Common myeloid progenitor, CD34-positive (primary cell): ENCODE measurements at regions not wholly inside any gene's neighbourhood (a gene's known extent, or its start where the extent isn't known, plus 50 kb on each side); places are given as distances from the start of the nearest gene placed in this dataset.

ENCODE experiments used
- CTCF ChIA-PET: fragments of 350-600 bp; sonication (Branson Sonifier 250); formaldehyde crosslinking; loops from one replicate; lab custom pipeline; 2021; ENCODE audit warnings: antibody characterized with exemption; lab: Charles Lee
- POLR2A ChIA-PET: fragments of 350-600 bp; sonication (Branson Sonifier 250); formaldehyde crosslinking; loops from one replicate; lab custom pipeline; 2021; ENCODE audit warnings: antibody characterized with exemption; lab: Charles Lee
- DNase-seq, 3 donors: peaks; one replicate each; pipeline versions ENCODE4 v3.0.0 to v3.0.0-alpha.2; 2013
- H3K27ac ChIP-seq, 2 experiments: 1 replicate in 1 of 2; 2 replicates in 1 of 2; pipeline ENCODE4 v1.7.0; 2013; ENCODE audit warnings: inconsistent platforms in 2 of 2, low read length in 2 of 2, mild to moderate bottlenecking in 2 of 2, low read depth in 1 of 2, moderate library complexity in 1 of 2; ENCODE audit not compliant: severe bottlenecking in 2 of 2, insufficient read depth in 1 of 2, poor library complexity in 1 of 2
- H3K27me3 ChIP-seq, 5 experiments: replicated peaks in 2 of 5; 1 replicate in 3 of 5; 2 replicates in 2 of 5; pipeline versions ENCODE4 v1.6.1 to v1.7.0; 2013; ENCODE audit warnings: low read length in 4 of 5, mild to moderate bottlenecking in 2 of 5, moderate library complexity in 2 of 5, inconsistent platforms in 1 of 5; ENCODE audit not compliant: insufficient read depth in 5 of 5, control insufficient read depth in 4 of 5
- H3K36me3 ChIP-seq, 4 experiments: 1 replicate in 2 of 4; 2 replicates in 2 of 4; pipeline versions ENCODE4 v1.6.1 to v1.7.0; 2013; ENCODE audit warnings: low read length in 3 of 4, control low read depth in 1 of 4, mild to moderate bottlenecking in 1 of 4; ENCODE audit not compliant: control insufficient read depth in 4 of 4, insufficient read depth in 4 of 4
- H3K4me1 ChIP-seq, 4 experiments: 1 replicate in 3 of 4; 2 replicates in 1 of 4; pipeline versions ENCODE4 v1.6.1 to v1.7.1; 2013; ENCODE audit warnings: low read length in 3 of 4, mild to moderate bottlenecking in 3 of 4, control low read depth in 1 of 4, inconsistent platforms in 1 of 4, moderate library complexity in 1 of 4; ENCODE audit not compliant: control insufficient read depth in 4 of 4, insufficient read depth in 4 of 4; ENCODE audit errors: control extremely low read depth in 1 of 4
- H3K4me3 ChIP-seq, 7 experiments: 1 replicate in 4 of 7; 2 replicates in 3 of 7; pipeline versions ENCODE4 v1.5.1 to v1.7.0; 2013; ENCODE audit warnings: mild to moderate bottlenecking in 7 of 7, low read length in 6 of 7, moderate library complexity in 6 of 7, inconsistent platforms in 2 of 7, low read depth in 2 of 7, control low read depth in 1 of 7; ENCODE audit not compliant: insufficient read depth in 4 of 7, control insufficient read depth in 1 of 7; ENCODE audit errors: extremely low read depth in 1 of 7
- H3K9me3 ChIP-seq, 5 experiments: 1 replicate in 4 of 5; 2 replicates in 1 of 5; pipeline versions ENCODE4 v1.6.1 to v1.7.1; 2013; ENCODE audit warnings: low read length in 4 of 5, mild to moderate bottlenecking in 2 of 5, inconsistent platforms in 1 of 5, low read depth in 1 of 5, moderate library complexity in 1 of 5; ENCODE audit not compliant: control insufficient read depth in 4 of 5, insufficient read depth in 2 of 5; ENCODE audit errors: control extremely low read depth in 1 of 5
- WGBS: methylation state at CpG from one replicate; pipeline ENCODE4 v1.1.5; 2013; ENCODE audit not compliant: insufficient coverage; 5-methylcytosine and 5-hydroxymethylcytosine counted together

GRCh38 chr12:113640837-113641236 is 169.2 kb upstream of the LHX5 start:
- Histone ChIP-seq H3K27me3 (peaks cover 0 to 78% (median 9%) of the 10 kb centered on the region in 5 experiments), H3K36me3 (no peaks in the 10 kb centered on the region), H3K4me1 (no peaks in the 10 kb centered on the region), H3K9me3 (no peaks in the 10 kb centered on the region), H3K4me3 (no peak overlapping the region), H3K27ac (no peak overlapping the region)
- DNase-seq = no peak
- POLR2A ChIA-PET = no interaction called here
- WGBS = 78% methylated on average over 3 of the region's 5 CpGs
- CTCF ChIA-PET = no interaction called here

DNA sequence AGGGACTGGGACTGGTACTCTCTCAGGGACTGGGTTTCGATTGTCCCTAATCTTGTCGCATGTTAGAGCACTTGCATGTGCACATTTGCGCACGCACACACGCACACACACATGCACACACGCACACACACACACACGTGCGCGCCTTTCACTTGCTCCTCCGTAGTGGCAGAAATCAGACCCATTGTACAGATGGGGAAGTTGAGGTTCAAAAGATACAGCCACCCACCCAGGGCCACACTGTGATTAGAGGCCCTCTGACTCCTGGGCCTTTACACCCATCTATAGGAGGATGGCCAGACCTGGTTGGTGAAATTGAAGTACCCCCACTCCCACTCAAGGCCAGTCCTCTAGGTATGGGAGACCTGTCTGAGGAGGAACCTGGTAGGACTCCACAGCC is 167.8 kb upstream of the LHX5 start:
- WGBS = 100% methylated on average over 6 of the region's 10 CpGs
- no peak overlapping the region for H3K27ac ChIP-seq
- no peaks in the 10 kb centered on the region for H3K4me1 ChIP-seq
- H3K4me3 ChIP-seq = no peak overlapping the region
- ChIA-PET CTCF (no interaction called here), POLR2A (no interaction called here)
- no peaks in the 10 kb centered on the region for H3K36me3 ChIP-seq
- peaks cover 0 to 79% (median 9%) of the 10 kb centered on the region in 5 experiments for H3K27me3 ChIP-seq
- no peak for DNase-seq
- no peaks in the 10 kb centered on the region for H3K9me3 ChIP-seq

GRCh38 chr12:113638460-113638775 is 166.7 kb upstream of the LHX5 start:
- Histone ChIP-seq H3K27me3 (peaks cover 4 to 78% (median 9%) of the 10 kb centered on the region in 5 experiments), H3K36me3 (no peaks in the 10 kb centered on the region), H3K9me3 (no peaks in the 10 kb centered on the region), H3K27ac (no peak overlapping the region), H3K4me1 (no peaks in the 10 kb centered on the region), H3K4me3 (no peak overlapping the region)
- ChIA-PET POLR2A (no interaction called here), CTCF (no interaction called here)
- DNase-seq = no peak
- WGBS = 28% methylated on average over 8 of the region's 11 CpGs

DNA sequence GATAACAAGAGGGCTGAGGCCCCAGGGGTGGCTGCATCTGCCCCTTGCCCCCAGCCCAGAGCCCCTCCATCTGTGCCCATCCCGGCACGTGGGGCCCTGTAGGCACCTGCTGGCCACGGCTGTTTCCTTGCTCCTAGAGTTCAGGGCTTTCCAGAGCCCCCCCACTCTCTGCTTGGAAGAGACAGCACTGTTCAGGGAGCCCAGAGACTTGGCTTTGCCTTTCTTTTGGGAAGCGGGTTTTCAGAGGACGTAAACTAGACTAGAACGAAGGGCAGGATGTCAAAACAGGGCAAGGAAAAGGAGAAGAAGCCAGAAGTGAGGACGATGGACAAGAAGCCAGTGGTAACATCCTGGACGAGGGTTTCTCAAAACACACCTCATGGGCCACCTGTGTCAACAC is 163.3 kb upstream of the LHX5 start:
- Histone ChIP-seq H3K4me3 (no peak overlapping the region), H3K27ac (no peak overlapping the region), H3K27me3 (peaks cover 5 to 63% (median 9%) of the 10 kb centered on the region in 5 experiments), H3K4me1 (no peaks in the 10 kb centered on the region), H3K9me3 (peaks cover 2 to 7% (median 5%) of the 10 kb centered on the region in 5 experiments), H3K36me3 (no peaks in the 10 kb centered on the region)
- WGBS = 63% methylated on average over 7 of the region's 8 CpGs
- ChIA-PET CTCF (no interaction called here), POLR2A (no interaction called here)
- DNase-seq = no peak

- no peak overlapping the region for H3K4me3 ChIP-seq
- H3K27ac ChIP-seq = no peak overlapping the region
- H3K4me1 ChIP-seq = no peaks in the 10 kb centered on the region
- 60% methylated on average over 5 of the region's 6 CpGs for WGBS
- H3K9me3 ChIP-seq = peaks cover 2 to 11% (median 5%) of the 10 kb centered on the region in 5 experiments
- no peak for DNase-seq
- ChIA-PET CTCF (no interaction called here), POLR2A (no interaction called here)
- no peaks in the 10 kb centered on the region for H3K36me3 ChIP-seq
- H3K27me3 ChIP-seq = peaks cover 3 to 58% (median 9%) of the 10 kb centered on the region in 5 experiments
Measured at GRCh38 chr12:113634474-113634873, 162.8 kb upstream of the LHX5 start.

DNA sequence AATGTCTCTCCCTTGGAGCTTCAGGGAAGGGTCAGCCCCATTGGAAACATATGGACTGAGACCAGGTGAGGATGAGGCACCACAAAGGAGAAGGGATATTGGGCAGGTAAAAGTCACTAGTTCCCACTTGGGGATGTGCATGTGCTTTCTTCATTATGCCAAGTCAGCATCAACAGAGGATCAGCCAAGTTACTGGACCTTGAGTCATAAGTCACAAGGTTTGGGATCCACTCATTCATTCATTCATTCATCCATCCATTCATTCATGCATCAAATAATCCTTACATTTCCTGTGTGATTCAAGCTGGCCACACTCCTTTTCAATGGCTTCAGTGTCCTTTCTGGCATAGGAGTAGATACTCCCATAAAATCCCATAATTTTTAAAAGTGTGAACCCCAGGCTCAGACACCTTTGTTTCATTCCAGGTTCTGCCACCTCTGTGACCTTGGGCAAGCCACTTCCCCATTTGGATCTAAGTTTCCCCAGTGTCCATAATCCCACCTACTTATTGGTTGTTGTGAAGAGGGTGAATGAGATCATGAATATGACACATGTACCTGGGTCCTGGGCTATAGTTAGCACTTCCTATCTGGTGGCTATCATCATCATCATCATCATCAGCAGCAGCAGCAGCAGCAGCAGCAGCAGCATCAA is 162.1 kb upstream of the LHX5 start:
- Histone ChIP-seq H3K27ac (no peak overlapping the region), H3K9me3 (peaks cover 2 to 11% (median 5%) of the 10 kb centered on the region in 5 experiments), H3K4me1 (no peaks in the 10 kb centered on the region), H3K27me3 (peaks cover 0 to 51% (median 7%) of the 10 kb centered on the region in 5 experiments), H3K4me3 (no peak overlapping the region), H3K36me3 (no peaks in the 10 kb centered on the region)
- ChIA-PET POLR2A (no interaction called here), CTCF (interaction anchor here (0.6 kb wide), 1 partner anchor 15 kb away, joined by 3 read pairs; no protein-coding TSS in a partner anchor)
- DNase-seq = no peak

DNA sequence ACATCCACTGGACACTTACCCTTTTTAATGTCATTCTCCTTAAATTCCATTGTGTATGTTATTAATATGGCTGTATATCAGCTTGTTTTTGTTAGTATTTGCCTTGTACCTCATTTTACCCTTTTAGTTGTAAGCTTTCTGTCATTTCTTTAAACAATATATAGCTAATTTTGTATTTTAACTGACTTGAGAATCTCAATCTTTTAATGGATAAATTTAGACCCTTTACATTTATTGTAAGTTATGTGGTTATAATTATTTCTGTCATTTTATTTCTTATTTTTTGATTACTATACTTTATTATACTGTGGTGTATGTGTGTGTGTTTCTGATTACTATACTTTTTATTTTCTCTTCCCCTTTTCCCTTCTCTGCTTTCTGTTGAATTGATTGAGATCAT is 159.0 kb upstream of the LHX5 start:
- peaks cover 2 to 23% (median 8%) of the 10 kb centered on the region in 5 experiments for H3K9me3 ChIP-seq
- POLR2A ChIA-PET = no interaction called here
- DNase-seq = no peak
- peaks cover 0 to 24% (median 7%) of the 10 kb centered on the region in 5 experiments for H3K27me3 ChIP-seq
- no peak overlapping the region for H3K27ac ChIP-seq
- CTCF ChIA-PET = no interaction called here
- no peak overlapping the region for H3K4me3 ChIP-seq
- H3K36me3 ChIP-seq = no peaks in the 10 kb centered on the region
- H3K4me1 ChIP-seq = no peaks in the 10 kb centered on the region
